ENCODE measurements at regions not wholly inside any gene's neighbourhood (a gene's known extent, or its start where the extent isn't known, plus 50 kb on each side); places are given as distances from the start of the nearest gene placed in this dataset.

DNA sequence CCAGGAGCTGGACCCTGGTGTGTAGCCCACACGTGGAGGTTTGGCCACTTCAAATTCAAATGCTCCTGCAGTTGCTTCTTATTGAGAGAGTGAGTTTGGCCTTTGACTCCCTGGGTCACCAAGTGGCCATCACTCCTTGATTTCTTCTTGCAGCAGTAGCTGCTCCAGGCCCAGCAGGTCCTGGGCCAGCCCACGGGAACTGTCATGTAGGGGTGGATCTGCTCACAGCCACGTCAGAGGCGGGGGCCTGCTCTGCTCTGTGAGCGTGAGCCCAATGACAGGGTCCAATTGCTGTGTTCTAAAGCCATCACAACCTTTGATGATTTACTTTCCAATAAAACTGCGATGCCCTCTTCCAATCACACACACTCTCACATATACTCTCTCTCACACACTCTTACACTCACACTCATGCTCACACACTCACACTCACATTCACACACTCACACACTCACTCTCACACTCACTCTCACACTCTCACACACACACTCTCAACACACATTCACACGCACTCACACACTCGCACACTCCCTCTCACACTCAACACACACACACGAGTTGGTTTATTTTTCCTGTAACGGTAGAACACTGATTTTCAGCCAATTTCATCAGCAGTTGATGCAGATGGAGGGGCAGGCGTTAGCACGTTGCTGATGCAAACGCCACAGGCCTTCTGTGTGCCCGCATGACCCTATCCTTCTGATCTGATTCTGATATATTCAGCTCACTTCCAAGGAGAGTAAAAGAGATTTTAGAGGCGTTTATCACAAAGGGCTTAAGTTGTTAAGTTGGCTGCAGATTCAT is 210.7 kb upstream of the PPP2R2D start:
- no peak for DNase-seq (ENCODE audit: low read depth in 2 of 2)

DNA sequence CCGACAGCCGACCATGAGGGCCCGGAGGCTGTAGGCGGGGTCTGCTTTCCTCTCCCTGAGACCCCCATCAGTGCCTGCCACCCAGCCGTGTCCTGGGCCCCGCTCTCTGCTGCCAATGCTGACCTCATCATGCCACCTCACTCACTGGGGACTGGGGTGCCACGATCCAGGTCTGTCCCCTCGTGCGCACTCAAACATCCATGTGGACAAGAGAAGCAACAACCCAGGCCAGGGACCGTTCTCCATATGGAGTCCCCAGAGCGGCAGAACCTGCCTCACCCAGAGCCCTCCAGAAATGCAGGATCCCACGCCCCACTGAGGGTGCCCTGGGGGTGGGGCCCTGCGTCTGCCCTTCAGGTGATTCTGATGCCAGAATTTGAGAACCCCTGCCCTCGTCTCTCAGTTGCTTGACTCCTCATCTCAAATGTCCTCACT is 210.0 kb upstream of the PPP2R2D start:
- no peak for DNase-seq (ENCODE audit: low read depth in 2 of 2)

DNA sequence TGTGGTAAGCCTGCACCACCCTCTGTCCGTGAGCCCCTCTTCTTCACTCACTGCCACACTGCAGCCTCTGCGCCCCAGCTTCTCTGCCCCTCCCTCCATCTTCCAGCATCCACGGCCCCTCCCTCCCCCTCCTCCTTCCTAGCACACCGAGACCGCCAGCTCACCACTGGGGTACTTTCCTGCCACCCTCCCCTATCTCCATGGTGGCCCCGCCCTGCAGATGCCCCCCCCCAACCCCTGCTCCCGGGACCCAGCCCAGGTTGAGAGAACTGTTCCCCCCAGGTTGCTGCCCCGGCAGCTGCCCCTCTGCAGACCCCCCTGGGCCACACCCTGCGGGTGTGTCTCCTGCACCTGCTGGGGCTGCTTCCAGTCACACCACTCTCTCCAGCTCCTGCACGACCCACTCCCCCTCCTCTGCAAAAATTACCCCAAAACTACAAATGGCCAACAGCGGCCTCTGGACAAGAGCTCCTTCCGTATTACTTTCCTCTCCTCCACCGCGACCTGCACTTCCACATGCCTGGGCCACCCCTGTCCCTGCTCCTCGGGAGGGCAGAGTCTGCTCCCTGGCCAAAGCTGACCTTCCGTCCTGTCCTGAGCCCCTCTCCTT is 209.2 kb upstream of the PPP2R2D start:
- no peak for DNase-seq (ENCODE audit: low read depth in 2 of 2)

- DNase-seq (ENCODE audit: low read depth in 2 of 2): no peak
These were observed 208.6 kb upstream of the PPP2R2D start for GRCh38 chr10:131692176-131692575.

GRCh38 chr10:131692686-131693334 is 208.0 kb upstream of the PPP2R2D start:
- no peak for DNase-seq (ENCODE audit: low read depth in 2 of 2)

- no peak for DNase-seq (ENCODE audit: low read depth in 2 of 2)
These were observed 207.0 kb upstream of the PPP2R2D start for GRCh38 chr10:131693766-131694165.

GRCh38 chr10:131694168-131694780 is 206.5 kb upstream of the PPP2R2D start:
- no peak for DNase-seq (ENCODE audit: low read depth in 2 of 2)

DNA sequence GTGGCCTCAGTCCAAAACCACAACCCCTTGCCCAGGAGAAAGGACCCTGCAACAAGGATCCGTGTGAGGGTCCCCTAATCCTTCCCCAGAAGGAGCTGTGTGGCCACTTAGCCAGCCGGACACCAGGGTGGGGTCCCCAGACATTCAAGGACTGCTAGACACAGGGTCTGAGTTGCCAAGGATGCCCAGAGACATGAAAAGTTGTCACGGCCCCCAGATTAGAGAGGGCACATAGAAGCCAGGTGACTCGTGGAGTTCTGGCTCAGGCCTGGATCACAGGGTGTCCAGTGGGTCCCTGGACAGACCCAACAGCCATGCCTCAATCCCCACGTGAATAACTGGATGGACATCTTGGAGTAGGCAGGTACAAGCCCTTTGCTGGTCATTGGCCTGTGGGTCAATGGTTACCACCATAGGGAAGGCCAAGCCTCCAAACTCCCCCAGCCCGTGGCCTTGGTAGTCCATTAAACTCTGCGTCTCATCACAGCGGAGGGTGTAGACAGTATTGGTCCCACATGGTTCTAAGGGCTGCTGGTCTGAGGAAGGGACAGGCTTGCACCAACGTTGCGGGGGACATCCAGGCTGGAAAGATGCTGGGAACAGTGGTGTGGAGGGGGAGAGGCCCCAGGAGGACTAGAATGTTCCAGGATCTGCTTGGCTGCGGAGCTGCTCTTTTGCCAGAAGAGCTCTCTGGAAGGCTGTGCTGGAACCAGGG is 205.9 kb upstream of the PPP2R2D start:
- no peak for DNase-seq (ENCODE audit: low read depth in 2 of 2)

DNA sequence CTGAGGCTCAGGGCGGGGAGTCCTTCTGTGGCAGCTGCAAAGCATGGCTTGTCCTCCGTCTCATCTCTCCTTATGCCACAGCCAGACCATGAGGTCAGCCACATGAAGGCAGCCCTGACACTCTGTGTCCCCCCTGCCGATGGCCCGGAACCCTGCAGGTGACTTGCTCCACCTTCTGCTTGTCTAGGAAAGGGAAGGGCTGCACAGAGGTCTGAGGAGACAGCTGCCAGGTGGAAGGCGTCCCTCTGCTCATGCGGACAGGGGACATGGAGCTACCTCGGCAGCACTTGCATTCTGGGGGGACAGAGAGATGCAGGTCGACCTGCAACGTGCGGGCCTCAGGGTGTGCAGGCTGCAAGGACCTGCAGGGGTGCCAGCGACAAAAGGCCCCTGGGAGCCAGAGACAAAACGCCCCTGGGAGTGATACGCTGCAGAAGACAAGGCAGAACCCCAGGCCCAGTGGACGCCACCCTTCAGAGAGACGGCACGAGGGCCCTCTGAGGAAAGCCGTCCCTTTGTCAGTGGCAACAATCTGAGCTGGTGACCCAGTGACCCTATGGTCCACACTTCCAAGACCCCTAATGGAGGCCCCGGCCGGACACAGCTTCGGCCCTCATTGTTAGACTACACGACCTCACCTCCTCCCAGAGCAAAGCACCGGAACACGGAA is 205.2 kb upstream of the PPP2R2D start:
- no peak for DNase-seq (ENCODE audit: low read depth in 2 of 2)

DNA sequence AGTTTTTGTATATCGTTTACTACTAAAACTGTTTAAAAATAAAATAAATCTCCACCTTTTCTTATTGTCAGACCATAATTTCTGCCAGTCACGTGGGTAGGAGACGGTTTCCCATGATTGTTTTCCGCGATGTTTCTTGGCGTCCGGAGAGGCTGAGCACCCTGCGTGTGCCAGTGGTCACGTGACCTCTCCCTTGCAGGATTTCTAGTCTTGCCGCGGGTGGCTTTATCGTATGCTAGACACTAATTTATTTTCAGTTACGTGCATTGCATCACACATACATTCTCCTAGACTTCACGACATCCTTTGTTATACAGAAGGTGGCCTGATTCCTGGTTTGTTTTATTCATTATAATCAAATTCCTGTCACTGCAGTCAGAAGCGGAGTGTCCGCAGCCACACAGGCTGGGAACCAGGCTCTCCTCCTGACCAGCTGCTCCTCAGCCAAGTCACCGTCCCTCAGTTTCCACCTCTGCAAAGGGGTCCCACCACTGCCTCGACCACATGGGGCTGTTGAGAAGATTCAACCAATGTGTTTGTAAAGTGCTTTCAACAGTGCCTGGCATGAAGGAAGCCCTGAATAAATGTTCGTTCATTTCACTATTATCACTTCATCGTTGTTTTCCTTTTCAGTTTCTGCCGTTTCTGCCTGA is 203.2 kb upstream of the PPP2R2D start:
- DNase-seq (ENCODE audit: low read depth in 2 of 2): no peak

GRCh38 chr10:131698232-131698631 is 202.6 kb upstream of the PPP2R2D start:
- no peak for DNase-seq (ENCODE audit: low read depth in 2 of 2)

DNA sequence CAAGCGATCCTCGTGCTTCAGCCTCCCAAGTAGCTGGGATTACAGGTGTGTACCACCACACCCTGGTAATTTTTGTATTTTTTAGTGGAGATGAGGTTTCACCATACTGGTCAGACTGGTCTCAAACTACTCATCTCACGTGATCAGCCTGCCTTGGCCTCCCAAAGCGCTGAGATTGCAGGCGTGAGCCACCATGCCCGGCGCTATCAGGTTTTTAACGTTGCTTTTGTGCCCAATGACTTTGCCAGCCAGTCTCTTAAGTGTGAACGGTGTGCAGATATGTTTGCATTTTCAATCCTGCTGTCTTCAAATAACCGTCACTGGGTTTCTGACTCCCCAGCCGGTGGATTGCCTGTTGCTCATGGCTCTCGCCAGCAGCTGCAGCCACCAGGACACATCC is 201.8 kb upstream of the PPP2R2D start:
- no peak for DNase-seq (ENCODE audit: low read depth in 2 of 2)

DNA sequence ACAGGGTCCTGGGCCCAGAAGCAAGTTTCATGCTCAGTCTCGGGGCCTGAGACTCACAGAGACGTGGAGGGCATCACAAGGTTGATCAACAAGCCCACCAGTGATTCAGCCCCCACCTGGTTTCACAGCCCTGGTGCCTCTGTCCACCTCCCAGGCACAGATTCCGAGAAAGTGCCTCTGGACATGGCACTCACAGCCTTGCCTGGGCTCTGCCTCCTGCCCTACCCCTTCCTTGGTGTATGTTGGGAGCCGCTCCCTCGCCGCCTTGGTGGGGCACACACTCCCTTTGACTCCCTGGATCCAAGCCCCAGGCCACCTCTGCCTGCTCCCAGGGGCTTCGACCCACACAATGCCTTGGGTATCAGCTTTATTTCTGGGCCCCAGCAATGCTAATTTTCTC is 200.8 kb upstream of the PPP2R2D start:
- no peak for DNase-seq (ENCODE audit: low read depth in 2 of 2)

- no peak for DNase-seq (ENCODE audit: low read depth in 2 of 2)
These were observed 200.3 kb upstream of the PPP2R2D start for GRCh38 chr10:131700506-131700905.

DNA sequence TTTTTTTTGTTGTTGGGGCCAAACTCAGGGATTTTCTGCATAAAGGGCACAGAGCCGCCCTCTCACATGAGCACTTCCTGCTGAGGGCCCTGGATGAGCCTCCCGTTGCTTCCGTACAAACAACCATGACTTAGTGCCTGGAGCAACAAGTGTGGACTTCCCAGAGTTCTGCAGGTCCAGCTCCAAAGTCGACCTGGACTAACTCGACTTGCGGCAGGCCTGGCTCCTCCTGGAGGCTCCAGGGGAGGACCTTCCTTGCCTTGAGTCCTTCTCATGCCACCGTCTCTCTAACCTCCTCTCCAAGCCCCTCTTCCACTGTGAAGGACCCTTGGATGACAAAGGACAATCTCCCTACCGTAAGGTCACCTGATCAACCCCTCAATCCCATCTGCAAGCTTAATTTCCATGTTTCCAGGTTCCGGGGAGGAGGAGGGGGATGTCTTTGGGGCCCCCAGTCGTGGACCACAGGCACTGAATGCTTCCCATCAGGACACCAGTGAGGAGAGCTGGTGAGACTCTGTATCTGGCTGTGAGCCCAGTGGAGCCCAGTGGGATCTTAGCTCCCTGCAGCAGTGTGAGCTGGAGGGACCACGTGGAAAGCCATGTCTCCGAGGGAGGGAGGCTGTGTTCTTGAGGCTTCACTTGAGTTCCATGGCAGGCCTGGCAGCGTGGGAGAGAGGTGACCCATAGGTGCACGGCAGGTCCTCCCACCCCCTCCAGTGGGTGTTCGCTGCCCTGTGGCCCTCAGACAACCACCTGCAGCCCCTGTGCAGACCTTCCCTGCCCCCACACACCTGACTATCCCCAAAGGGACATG is 199.5 kb upstream of the PPP2R2D start:
- no peak for DNase-seq (ENCODE audit: low read depth in 2 of 2)

DNA sequence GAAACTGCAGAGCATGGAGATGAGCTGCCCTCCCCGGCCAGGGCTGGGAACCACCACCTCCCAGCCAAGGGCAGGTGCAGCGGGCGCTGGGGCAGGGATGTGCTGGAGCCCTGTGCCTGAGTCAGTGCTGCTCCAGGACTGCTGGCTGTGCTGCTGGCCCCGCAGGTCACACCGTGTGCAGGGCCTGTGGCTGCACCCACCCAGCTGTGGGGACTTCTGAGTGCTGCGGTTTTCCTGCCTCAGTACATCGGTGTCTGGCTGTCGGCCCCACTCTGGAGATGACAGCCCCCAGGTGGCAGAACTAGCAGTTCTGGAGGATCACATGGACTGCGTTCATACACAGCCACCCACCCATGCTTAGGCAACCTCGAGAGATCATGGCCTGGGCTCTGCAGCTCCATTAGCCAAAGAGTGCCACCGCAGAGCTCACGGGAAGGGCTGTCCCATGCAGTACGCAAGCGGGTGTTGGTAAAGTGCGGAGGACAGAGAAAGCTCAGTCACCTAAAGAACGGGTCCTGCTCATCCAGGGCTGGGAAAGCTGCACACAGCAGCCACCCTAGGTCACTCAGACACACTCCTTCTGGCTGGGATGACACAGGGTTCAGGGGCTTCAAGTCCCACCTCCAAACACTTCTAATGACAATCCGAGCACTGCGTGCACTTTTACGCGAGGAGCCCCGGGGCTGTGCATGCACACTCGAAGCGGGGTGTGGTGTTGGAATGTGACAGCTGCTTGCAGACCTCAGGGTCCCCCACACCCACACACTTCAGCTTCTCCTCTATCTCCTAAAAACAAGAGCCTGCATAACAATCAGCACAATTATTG is 198.1 kb upstream of the PPP2R2D start:
- no peak for DNase-seq (ENCODE audit: low read depth in 2 of 2)

DNA sequence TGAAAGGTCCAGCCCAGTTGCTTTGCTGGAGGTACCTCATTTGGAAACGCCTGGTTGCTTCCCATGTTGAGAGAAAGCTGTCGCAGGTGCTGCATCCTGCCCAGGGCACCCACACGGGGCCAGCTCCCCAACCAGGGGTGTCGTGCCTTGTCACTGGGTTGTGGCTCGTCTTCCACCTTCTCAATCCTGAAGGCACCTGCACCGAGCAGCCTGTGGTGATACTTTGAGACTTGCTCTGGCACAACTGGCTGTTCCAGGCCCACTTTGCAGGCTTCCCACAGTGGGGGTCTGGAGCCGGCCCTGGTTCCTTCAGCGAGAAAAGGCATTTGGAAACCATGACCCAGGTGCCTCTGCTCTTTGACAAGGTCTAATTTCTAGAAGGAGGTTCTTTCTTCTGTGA is 197.3 kb upstream of the PPP2R2D start:
- no peak for DNase-seq (ENCODE audit: low read depth in 2 of 2)

DNA sequence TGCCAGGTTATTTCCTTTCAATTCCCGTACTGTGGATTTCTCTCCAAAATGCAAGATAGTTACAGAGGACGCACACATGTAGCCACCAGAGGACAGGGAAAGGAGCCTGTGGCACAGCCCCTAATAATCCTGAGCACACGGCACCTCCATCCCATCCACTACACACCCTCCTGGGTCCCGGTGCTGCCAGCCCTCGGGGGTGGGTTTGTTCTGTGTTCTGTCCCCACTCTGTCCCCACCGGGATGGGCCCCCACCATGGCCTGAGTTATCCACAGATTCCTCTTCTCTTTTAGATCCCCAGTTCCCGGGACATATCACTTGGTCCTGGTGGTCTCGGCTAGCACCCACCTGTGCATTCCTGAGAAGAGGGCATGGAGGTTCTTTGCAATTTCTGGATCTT is 196.9 kb upstream of the PPP2R2D start:
- no peak for DNase-seq (ENCODE audit: low read depth in 2 of 2)

GRCh38 chr10:131706476-131706875 is 194.3 kb upstream of the PPP2R2D start:
- DNase-seq (ENCODE audit: low read depth in 2 of 2): no peak
